ENCODE measurements at regions not wholly inside any gene's neighbourhood (a gene's known extent, or its start where the extent isn't known, plus 50 kb on each side); places are given as distances from the start of the nearest gene placed in this dataset.

- no peak for DNase-seq
Measured at GRCh38 chrX:4206941-4207340, 493.5 kb upstream of the PRKX start.

- DNase-seq: no peak
Measured at GRCh38 chrX:4197971-4198370, 484.5 kb upstream of the PRKX start.

GRCh38 chrX:4193500-4194155 is 480.2 kb upstream of the PRKX start:
- DNase-seq: no peak

GRCh38 chrX:4186331-4186730 is 472.9 kb upstream of the PRKX start:
- DNase-seq: no peak

GRCh38 chrX:4185086-4185485 is 471.6 kb upstream of the PRKX start:
- DNase-seq: no peak

- no peak for DNase-seq
Measured at GRCh38 chrX:4182408-4182806, 469.0 kb upstream of the PRKX start.

GRCh38 chrX:4181782-4182407 is 468.4 kb upstream of the PRKX start:
- DNase-seq: no peak

- DNase-seq: no peak
Measured at GRCh38 chrX:4179031-4179430, 465.6 kb upstream of the PRKX start.

- DNase-seq: no peak
Measured at GRCh38 chrX:4175221-4175620, 461.8 kb upstream of the PRKX start.

- no peak for DNase-seq
Measured at GRCh38 chrX:4173743-4174142, 460.3 kb upstream of the PRKX start.

- DNase-seq: no peak
Measured at GRCh38 chrX:4151798-4152197, 438.3 kb upstream of the PRKX start.

GRCh38 chrX:4150259-4150658 is 436.8 kb upstream of the PRKX start:
- DNase-seq: no peak

GRCh38 chrX:4129626-4130025 is 416.2 kb upstream of the PRKX start:
- DNase-seq: no peak

- DNase-seq: no peak
Measured at GRCh38 chrX:4118666-4119530, 405.4 kb upstream of the PRKX start.

GRCh38 chrX:4110964-4111363 is 397.5 kb upstream of the PRKX start:
- DNase-seq: no peak

GRCh38 chrX:4094926-4095325 is 381.5 kb upstream of the PRKX start:
- no peak for DNase-seq

- DNase-seq: no peak
Measured at GRCh38 chrX:4091046-4091760, 377.8 kb upstream of the PRKX start.

GRCh38 chrX:4059893-4060292 is 346.4 kb upstream of the PRKX start:
- no peak for DNase-seq

GRCh38 chrX:4043951-4044350 is 330.5 kb upstream of the PRKX start:
- DNase-seq: no peak

- DNase-seq: no peak
Measured at GRCh38 chrX:4035874-4036273, 322.4 kb upstream of the PRKX start.

- DNase-seq: no peak
Measured at GRCh38 chrX:4028151-4028550, 314.7 kb upstream of the PRKX start.

- DNase-seq: no peak
Measured at GRCh38 chrX:4005281-4005680, 291.8 kb upstream of the PRKX start.

- DNase-seq: no peak
Measured at GRCh38 chrX:4004822-4005221, 291.4 kb upstream of the PRKX start.

Measured in femur (tissue), 1 donor.